ENCODE measurements at regions not wholly inside any gene's neighbourhood (a gene's known extent, or its start where the extent isn't known, plus 50 kb on each side); places are given as distances from the start of the nearest gene placed in this dataset.
"Not testable (repeated sequence)": the region's sequence is repeated elsewhere in the genome, so short reads cannot be mapped to it uniquely, and the experiment has no call there.

DNA sequence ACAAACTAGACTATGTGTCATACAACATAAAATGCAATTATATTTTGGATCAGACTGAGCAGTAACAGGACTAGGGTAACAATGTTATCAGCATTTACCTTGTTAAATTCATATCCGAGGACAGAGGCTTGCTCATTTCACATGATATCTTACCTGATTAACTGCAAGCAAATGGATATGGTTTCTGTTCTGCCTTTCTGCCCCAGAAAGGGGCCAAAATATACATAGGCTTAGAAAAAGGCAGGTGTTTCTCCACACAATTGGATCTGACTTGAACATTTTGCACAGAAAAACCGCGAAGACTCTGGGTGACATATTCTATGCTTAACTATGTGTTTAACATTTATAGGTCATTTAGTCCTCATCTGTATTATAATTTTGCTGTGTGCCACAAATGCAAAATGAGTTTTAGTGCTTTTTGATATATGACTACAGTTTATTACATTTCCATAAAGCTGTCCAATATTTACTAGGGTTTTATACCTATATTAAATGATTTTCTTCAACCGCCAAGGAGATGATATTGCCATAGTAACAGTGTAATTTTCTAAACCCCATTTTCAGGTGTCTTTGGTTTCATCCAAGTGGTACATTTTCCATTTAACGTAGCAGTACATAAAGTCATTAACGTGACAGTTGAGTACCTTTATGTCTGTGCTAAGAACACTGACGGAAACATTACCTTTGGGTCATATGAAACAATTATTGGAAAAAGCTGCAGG is 249.3 kb upstream of the KRR1 start:
- TF ChIP-seq JUND (IDR thresholded peaks at IDR 0.05; ENCODE audit: low read depth) = no peak
- DNase-seq (ENCODE audit: low read depth in 1 of 2, low spot score in 1 of 2) = no peak
- in situ Hi-C loops (cut with HindIII; ENCODE audit: low pct_unique_long_range_greater_than_20kb, low sequenced_read_pairs) = no loop called here

DNA sequence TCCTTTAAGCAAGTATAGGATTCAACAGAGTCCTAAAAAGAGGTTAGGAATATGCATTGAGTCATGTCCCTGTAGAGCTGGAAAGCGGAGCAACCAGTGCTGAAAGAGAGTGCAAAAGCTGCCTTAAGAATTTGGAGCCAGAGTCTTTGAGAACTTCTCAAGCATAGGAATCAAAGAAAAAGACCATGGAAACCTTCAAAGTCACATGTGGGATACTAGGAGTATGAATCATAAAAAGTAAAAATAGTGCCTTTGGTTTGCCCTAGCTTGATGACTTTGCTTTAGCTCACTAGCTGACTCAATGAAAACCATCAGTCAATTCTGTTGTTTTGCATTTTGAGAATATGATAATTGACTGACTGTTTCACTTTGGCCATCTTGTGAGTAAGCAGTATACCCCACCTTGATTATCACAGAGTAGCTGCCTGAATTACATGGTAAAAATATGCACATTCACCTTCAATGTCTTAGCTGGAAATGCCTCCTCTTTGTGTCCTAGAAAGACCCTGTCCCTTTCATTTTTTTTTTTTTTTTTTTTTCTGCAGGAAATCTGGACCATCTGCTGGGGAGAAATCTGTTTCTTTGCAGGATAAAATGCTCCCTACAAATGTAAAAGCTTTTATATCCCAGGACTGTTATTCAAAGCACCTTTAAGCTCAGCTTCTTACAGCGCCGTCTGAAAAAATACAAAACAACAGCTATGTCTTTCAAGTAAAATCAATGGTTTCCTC is 248.6 kb upstream of the KRR1 start:
- TF ChIP-seq JUND (IDR thresholded peaks at IDR 0.05; ENCODE audit: low read depth) = no peak
- DNase-seq (ENCODE audit: low read depth in 1 of 2, low spot score in 1 of 2) = no peak
- in situ Hi-C loops (cut with HindIII; ENCODE audit: low pct_unique_long_range_greater_than_20kb, low sequenced_read_pairs) = no loop called here

DNA sequence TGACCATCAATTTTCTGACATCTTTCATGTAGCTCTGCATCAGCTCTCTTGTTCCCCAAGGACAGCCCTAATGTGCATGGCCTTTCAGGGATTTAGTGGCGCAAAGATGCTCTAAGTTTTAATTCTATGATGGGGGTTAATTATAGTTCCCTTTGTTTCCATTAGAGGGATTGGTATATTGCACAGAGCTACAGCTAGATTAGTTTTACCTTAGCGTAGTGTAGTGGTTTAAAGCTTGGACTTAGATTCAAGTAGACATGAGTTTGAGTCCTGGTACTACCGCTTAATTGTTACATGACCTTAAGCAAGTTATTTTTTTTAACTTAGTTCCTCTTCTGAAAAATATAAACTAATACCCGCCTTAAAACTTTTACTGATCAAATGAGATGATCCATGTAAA is 247.8 kb upstream of the KRR1 start:
- DNase-seq (ENCODE audit: low read depth in 1 of 2, low spot score in 1 of 2) = no peak
- in situ Hi-C loops (cut with HindIII; ENCODE audit: low pct_unique_long_range_greater_than_20kb, low sequenced_read_pairs) = no loop called here

DNA sequence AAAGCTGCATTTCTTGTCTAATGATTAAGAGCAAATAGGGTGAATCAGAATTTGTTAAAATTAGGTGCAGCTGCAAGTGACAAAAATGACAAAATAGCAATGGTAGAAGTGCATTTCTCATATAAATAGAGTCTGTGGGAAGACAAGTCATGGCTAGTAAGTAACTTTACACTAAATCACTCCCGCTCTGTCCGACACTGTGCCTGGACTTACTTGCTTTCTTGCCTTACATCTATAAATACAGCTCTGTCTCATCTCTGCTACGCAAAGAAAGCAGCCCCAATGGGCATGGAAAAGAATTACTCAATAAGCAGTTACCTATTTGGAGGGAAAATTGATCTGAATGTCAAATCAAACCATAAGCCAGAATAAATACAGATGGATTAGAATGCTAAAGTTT is 245.4 kb upstream of the KRR1 start:
- no peak for DNase-seq (ENCODE audit: low read depth in 1 of 2, low spot score in 1 of 2)
- TF ChIP-seq JUND (IDR thresholded peaks at IDR 0.05; ENCODE audit: low read depth) = no peak
- in situ Hi-C loops (cut with HindIII; ENCODE audit: low pct_unique_long_range_greater_than_20kb, low sequenced_read_pairs) = no loop called here

More for the DNA sequence above, 247.8 kb upstream of the KRR1 start:
- no peak for TF ChIP-seq JUND (IDR thresholded peaks at IDR 0.05; ENCODE audit: low read depth)

DNA sequence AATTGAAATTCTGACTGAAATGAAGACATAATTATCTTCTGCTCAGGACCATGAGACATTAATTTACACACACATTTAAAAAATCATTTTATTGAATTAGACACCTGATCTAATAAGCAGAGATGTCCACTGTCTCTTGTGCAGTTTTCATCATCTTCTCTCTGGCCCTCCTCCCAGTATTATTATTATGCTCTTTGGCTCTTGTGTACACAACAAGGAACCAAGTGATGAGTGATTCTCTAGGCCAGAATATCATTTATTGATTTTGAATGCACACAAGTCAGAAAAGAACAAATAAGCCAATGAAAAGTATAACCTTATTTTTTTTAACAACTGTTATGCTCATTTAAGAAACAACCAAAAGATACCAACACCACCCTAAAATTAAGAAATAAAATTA is 244.7 kb upstream of the KRR1 start:
- in situ Hi-C loops (cut with HindIII; ENCODE audit: low pct_unique_long_range_greater_than_20kb, low sequenced_read_pairs) = no loop called here
- DNase-seq (ENCODE audit: low read depth in 1 of 2, low spot score in 1 of 2) = no peak
- TF ChIP-seq JUND (IDR thresholded peaks at IDR 0.05; ENCODE audit: low read depth) = no peak

DNA sequence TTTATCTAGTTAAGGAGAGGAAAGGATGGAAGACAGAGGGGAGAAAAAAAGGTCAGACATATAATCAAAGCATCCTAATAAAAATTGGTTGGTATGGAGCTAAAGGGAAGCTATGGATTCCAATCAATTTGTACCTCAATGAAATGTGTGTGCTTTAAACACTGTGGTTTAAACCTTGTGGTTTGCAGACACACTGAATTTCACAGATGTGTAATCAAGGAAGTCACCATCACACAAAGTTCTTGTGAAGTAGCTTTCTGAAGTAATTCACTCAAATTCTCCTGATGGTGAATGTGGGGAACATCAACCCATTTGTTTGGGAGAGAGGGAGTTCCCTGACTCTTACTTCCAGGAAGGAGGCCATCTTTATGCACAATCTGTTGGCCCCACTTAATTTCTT is 243.3 kb upstream of the KRR1 start:
- TF ChIP-seq JUND (IDR thresholded peaks at IDR 0.05; ENCODE audit: low read depth) = no peak
- DNase-seq (ENCODE audit: low read depth in 1 of 2, low spot score in 1 of 2) = no peak
- in situ Hi-C loops (cut with HindIII; ENCODE audit: low pct_unique_long_range_greater_than_20kb, low sequenced_read_pairs) = no loop called here

DNA sequence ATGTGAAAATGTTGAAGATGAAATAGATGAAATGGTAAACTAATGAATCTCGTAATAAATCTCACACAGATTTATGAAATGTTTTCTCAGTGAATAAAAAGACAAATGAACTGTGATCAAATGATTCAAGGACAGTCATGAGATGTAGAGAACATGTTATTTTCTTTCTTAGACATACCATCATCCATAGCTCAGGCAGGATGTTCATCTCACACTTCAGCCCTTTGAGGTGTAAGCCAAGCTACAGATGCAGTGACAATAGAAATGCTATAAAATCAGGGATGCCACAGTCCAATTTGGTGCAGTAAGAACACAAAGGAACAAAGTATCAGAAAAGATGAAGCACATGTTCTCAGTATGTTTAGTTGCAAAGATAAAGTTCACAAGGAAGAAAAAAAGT is 242.7 kb upstream of the KRR1 start:
- in situ Hi-C loops (cut with HindIII; ENCODE audit: low pct_unique_long_range_greater_than_20kb, low sequenced_read_pairs) = no loop called here
- TF ChIP-seq JUND (IDR thresholded peaks at IDR 0.05; ENCODE audit: low read depth) = no peak
- no peak for DNase-seq (ENCODE audit: low read depth in 1 of 2, low spot score in 1 of 2)

DNA sequence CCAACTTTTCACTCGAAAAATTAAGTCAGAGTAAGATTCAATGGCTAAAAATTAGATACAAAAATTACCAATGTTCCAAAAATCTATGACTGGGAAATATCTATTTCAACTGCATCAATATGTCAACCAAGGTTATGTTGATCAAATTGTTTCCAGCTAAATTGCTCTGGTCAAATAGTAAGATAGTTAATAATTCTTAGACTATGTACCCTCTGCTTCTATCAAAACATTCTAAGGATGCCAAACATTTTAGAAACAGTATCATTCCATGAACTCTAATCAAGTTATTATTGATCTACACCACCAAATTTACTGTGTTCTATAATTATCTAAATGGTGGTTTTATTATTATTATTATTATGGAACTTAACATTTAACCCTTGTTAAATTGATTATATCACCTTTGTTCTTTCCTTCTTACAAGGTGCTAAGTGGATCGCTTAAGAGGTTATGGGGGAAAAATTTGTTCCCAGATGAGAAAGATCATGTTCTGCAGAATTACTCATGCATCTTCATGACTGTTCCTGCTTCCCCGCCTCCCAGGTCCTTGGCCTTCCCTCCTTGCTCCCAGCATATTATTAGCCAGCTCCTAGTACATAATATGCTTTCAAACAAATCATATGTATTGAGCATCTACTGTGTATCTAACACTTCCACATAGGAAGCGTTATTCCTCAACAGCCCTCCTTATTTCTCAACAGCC is 240.5 kb upstream of the KRR1 start:
- in situ Hi-C loops (cut with HindIII; ENCODE audit: low pct_unique_long_range_greater_than_20kb, low sequenced_read_pairs) = no loop called here
- no peak for TF ChIP-seq JUND (IDR thresholded peaks at IDR 0.05; ENCODE audit: low read depth)
- DNase-seq (ENCODE audit: low read depth in 1 of 2, low spot score in 1 of 2) = no peak

DNA sequence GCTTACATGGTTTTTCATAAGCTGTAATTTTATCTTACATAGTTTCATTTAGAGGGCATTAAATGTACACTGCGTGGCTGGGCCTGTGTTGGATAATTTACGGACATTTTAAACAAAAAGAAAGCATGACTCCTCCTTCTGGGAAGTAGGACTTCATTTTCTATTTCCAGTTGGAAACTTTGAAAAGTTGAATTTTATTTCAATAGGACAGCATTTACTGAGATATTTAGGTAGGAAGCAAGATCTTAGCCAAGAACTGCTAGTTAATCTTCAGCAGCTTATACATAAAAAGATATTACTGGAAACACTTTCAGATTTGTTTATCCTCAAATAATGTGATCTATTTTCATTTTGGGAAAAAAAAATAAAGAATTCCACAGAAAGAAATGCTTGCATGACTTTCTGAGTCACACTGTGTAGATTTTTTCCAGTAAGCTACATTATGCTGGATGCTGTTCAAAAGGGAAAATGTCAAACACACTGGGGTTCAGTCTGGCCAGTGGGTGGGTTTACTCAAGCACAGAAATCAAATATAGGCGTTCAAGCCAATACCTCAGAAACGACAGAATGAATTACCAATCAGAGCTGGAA is 239.4 kb upstream of the KRR1 start:
- no peak for TF ChIP-seq JUND (IDR thresholded peaks at IDR 0.05; ENCODE audit: low read depth)
- in situ Hi-C loops (cut with HindIII; ENCODE audit: low pct_unique_long_range_greater_than_20kb, low sequenced_read_pairs) = no loop called here
- no peak for DNase-seq (ENCODE audit: low read depth in 1 of 2, low spot score in 1 of 2)

DNA sequence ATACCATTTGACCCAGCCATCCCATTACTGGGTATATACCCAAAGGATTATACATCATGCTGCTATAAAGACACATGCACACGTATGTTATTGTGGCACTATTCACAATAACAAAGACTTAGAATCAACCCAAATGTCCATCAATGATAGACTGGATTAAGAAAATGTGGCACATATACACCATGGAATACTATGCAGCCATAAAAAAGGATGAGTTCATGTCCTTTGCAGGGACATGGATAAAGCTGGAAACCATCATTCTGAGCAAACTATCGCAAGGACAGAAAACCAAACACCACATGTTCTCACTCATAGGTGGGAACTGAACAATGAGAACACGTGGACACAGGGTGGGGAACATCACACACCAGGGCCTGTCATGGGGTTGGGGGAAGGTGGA is 237.6 kb upstream of the KRR1 start:
- DNase-seq (ENCODE audit: low read depth in 1 of 2, low spot score in 1 of 2); in situ Hi-C loops (cut with HindIII; ENCODE audit: low pct_unique_long_range_greater_than_20kb, low sequenced_read_pairs): not testable (repeated sequence)

DNA sequence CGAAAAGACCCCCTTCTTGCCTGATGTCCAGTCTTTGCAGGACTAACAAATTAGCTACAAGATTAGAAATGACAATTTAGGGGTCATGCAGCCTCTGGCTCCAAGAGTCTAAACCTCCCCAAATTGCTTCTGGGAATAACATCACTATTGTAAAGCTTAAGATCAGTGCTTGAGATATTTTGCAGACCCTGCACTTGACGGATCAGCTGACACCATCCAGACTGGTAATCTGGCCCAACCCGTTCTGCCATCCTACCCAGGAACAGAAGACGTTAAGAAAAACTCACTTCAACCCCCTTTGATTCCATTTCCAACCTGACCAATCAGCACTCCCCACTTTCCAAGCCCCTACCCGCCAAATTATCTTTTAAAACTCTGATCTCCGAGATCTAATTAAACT is 236.7 kb upstream of the KRR1 start:
- no peak for TF ChIP-seq JUND (IDR thresholded peaks at IDR 0.05; ENCODE audit: low read depth)
- in situ Hi-C loops (cut with HindIII; ENCODE audit: low pct_unique_long_range_greater_than_20kb, low sequenced_read_pairs) = no loop called here
- DNase-seq (ENCODE audit: low read depth in 1 of 2, low spot score in 1 of 2) = no peak

DNA sequence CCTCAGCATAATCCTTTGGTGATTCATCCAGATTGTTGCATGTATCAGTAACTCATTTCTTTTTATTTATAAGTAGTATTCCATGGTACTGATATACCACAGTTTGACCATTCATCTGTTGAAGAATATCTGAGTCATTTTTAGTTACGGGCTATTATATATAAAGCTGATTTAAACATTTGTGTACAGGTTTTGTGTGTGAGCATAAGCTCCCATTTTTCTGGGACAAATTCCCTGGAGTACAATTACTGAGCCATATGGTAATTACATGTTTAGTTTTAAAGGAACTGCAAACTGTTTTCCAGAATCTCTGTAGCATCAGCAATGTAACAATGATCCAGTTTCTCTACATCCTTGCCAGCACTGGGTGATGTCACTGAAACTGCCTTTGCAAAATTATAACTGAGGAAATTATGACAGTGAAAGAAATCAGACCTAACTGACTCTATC is 236.2 kb upstream of the KRR1 start:
- in situ Hi-C loops (cut with HindIII; ENCODE audit: low pct_unique_long_range_greater_than_20kb, low sequenced_read_pairs) = no loop called here
- no peak for TF ChIP-seq JUND (IDR thresholded peaks at IDR 0.05; ENCODE audit: low read depth)
- no peak for DNase-seq (ENCODE audit: low read depth in 1 of 2, low spot score in 1 of 2)

DNA sequence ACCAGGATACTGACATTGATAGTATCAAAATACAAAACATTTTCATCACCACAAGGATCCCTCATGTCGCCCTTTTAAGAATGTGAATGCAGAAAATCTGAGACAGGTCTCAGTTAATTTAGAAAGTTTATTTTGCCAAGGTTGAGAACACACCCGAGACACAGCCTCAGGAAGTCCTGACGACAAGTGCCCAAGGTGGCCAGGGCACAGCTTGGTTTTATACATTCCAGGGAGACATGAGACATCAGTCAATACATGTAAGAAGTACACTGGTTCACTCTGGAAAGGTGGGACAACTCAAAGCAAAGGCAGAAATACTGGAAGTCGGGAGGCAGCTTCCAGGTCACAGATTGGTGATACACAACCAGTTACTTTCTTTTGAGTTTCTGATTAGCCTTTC is 235.2 kb upstream of the KRR1 start:
- in situ Hi-C loops (cut with HindIII; ENCODE audit: low pct_unique_long_range_greater_than_20kb, low sequenced_read_pairs) = no loop called here
- TF ChIP-seq JUND (IDR thresholded peaks at IDR 0.05; ENCODE audit: low read depth) = no peak
- DNase-seq (ENCODE audit: low read depth in 1 of 2, low spot score in 1 of 2) = peak in 1 of 2 experiments; percentile 41
